ENCODE measurements at regions not wholly inside any gene's neighbourhood (a gene's known extent, or its start where the extent isn't known, plus 50 kb on each side); places are given as distances from the start of the nearest gene placed in this dataset.

DNA sequence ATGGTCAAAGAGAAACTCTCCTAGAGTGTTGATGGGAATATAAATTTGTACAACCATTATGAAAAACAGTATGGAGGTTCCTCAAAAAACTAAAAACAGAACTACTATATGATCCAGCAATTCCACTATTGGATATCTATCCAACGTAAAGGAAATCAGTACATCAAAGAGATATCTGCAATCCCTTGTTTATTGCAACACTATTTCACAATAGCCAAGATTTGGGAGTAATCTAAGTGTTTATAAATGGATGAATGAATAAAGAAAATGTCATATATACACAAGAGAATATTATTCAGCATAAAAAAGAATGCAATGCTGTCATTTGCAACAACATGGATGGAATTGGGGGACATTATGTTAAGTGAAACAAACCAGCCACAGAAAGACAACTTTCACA lies 1118.1 kb upstream of the PRKX start:
- DNase-seq: no peak

DNA sequence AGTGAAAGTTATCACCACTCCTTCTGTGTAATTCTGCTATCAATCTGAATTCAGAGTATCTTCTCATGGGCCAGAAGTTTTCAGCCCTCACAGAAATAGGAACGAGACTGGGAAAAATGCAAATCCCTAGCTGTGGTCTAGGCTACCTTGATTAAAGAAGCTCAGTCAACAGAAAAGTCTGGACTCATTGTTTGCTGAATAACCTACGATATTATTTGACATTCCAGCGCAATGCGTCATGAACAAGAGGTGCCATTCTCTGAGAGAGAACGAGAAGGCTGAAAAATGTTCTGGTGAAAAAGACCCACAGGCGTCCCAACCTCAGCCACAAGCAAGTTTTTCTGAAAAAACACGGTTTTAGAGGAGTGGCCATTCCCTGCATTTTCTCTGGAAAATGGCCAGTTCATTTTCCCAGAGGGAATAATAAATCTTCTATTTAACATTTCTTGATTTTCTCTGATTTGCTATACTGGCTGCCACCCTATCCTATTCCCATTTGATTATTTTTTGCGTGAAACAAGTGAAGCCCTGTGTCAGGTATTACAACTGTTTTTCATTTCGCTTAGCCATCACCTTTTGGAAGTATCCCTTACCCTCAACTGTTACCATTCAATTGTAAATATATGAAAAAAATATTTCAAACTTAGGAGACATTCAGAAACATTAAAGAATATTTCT lies 1117.6 kb upstream of the PRKX start:
- DNase-seq: no peak

GRCh38 chrX:4825550-4825949 lies 1112.1 kb upstream of the PRKX start:
- no peak for DNase-seq

- DNase-seq: no peak
Measured at GRCh38 chrX:4809571-4809970, 1096.1 kb upstream of the PRKX start.

- DNase-seq: no peak
Measured at GRCh38 chrX:4805502-4805901, 1092.1 kb upstream of the PRKX start.

GRCh38 chrX:4800756-4801155 lies 1087.3 kb upstream of the PRKX start:
- DNase-seq: no peak

DNA sequence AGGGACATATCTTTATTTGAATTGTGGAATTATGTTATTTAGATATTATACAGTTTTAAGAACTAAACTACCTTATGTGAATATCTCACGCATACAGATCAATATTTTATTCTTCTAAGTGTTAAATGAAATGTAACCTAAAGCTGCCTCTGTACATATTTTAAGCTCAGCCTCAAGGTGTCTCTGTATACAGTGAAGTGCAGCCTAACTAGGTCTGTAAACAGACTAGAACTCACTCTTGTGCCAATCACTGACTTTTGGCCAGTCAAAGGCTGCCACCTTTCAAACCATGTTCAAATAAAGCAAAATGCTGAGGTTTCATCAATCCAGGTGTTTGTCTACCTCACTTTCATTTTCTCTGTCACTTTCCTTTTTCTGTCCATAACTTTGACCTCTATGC lies 1074.5 kb upstream of the PRKX start:
- no peak for DNase-seq

DNA sequence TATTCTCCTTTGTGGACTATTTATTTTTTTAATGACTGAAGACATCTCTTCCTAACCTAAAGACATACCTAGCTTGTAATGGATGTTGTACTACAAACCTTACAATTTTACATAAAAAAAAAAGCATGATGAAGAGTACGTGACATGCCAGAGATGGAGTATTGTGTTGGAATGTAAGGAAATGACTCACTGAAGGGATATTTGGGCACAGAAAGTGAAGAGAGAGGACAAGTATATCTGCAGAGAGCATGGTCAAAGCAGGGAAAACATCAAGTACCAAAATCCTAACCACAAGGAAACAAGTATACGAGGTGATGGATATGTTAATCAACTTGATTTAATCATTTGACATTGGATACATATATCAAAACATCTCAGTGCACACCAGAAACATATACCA lies 1051.4 kb upstream of the PRKX start:
- no peak for DNase-seq

GRCh38 chrX:4762196-4762595 lies 1048.7 kb upstream of the PRKX start:
- DNase-seq: no peak

DNA sequence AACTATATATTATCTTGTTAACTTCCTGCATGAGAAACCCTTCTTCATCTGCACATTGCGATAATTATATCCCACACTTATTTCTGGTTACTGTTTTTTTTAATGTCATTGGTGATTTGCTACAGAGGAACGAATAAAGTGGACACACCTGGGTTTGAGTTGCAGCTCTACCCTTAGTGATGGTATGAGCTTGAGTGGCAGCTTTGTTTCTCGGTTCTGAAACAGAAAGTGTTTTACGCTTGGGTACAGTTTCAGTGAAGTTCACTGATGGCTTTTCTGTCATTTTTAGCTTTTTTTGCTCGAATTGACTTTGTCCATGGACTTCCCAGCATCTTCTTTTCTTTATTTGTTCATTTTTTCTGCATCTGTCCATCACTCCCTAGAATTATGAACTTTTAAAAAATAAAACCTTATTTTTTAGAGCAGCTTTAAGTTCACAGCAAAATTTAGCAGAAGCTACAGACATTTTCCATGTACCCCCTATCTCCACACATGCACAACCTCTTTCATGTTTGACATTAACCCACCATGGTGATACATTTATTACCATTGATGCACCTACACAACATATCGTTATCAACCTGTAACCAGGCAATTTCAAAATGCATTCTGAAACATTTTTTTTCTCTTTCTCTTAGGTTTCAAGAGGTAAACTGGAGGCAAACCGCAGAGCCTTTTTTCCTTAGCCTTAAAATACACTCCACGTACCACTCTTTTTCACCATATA lies 1041.6 kb upstream of the PRKX start:
- no peak for DNase-seq

DNA sequence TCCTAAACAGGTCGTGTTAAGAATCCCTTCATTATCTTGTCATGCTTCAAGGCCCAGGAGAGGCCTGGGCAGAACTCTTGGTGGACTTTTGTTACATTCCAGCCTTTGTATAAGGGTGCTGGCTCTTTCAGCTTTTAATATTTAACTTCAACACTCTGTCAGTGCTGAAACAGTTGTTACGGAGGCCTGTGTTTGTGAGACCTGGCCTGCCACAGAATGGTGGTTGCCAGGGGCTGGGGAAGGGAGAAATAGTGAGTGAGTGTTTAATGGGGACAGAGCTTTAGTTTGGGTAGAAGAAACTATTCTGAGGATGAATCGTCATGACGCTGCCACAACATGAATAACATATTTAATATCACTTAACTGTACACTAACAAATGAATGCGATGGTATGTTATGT lies 1027.6 kb upstream of the PRKX start:
- no peak for DNase-seq

DNA sequence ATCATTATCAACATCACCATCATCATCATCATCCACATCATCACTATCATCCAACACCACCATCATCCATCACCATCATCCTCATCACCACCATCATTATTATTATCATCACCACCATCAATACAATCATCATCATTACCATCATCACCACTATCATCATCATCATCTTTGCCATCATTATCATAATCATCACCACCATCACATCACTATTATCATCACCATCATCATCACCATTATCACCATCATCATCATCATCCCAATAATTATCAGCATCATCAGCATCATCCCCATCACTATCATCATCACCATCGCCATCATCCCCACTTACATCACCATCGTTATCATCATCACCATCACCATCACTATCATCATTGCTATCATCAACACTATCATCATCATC lies 1021.9 kb upstream of the PRKX start:
- DNase-seq: no peak

DNA sequence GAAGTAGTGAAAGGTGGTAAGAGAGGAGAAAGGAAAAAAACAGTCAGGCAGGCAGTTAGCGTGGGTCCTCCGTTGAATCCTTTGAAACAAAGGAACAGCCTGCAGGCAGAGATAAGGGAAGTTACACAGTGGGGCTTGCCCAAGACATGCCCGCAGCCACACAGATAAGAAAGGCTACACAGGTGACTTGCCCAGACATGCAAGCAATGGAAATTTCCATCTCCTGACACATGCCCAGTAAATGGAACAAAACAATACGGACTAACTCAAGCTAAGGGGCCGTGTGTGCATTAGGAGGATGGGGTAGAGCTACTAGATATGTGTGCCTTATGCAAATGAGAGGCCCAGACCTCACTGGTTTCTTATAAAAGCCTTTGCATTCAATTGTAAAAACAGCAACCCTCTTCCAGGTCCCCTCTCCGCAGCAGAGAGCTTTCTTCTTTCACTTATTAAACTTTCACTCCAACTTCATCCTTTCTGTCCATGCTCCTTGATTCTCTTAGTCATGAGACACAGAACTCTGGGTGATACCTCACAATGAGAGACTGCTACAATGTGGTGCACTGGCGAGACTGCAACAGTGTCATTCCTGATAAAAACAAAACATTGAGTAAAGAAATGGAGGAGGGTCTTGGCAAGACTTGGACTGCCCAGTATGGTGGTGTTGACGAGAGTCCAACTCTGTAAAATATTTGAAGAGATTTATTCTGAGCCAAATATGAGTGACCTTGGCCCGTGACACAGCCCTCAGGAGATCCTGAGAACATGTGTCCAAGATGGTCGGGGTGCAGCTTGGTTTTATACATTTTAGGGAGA lies 997.4 kb upstream of the PRKX start:
- no peak for DNase-seq

DNA sequence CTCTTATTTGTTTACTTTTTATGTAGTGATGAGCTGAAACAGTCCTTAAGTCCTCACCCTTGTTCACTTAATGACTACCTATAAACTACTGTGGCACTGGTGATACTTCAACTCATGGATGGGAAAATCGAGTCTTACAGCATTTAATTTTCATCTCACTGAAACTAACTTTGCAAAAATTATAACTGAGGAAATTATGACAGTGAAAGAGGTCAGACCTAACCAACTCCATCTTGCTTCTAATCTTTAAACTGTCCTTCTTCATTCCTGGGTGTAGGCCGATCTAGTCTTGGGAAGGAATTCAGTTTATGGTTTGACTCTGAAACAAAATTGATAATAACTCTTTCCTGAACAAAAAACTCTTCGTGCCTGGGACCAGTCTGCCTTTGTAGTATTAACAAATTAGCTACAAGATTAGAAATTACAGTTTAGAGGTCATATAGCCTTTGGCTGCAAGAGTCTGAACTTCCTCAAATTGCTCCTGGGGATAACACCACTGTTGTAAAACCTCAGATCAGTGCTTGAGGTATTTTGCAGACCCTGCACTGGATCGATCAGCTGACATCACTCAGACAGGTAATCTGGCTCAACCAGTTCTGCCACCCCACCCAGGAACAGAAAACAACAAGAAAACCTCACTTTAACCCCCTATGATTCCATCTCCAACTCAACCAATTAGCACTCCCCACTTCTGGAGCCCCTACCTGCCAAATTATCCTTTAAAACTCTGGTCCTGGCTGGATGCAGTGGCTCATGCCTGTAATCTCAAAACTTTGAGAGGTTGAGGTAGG lies 995.7 kb upstream of the PRKX start:
- DNase-seq: no peak

DNA sequence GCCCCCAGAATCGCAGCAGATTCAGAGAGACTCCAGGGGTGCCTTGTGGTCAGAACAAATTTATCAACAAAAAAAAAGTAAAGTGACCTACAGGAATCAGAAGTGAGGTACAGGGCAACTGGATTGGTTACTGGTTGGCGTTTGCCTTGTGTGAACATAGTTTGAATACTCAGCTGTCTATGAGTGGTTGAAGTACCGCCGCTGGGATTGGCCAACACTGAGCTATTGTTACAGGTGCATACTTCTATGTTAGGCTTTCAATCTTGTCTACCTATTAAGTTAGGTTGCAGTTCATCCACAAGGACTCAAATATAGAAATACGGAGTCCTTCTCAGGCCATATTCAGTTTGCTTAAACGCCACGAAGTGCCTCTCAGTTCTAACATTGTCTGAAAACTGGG lies 993.5 kb upstream of the PRKX start:
- DNase-seq: no peak

- DNase-seq: no peak
Measured at GRCh38 chrX:4690521-4690920, 977.1 kb upstream of the PRKX start.

- no peak for DNase-seq
Measured at GRCh38 chrX:4682636-4683035, 969.2 kb upstream of the PRKX start.

DNA sequence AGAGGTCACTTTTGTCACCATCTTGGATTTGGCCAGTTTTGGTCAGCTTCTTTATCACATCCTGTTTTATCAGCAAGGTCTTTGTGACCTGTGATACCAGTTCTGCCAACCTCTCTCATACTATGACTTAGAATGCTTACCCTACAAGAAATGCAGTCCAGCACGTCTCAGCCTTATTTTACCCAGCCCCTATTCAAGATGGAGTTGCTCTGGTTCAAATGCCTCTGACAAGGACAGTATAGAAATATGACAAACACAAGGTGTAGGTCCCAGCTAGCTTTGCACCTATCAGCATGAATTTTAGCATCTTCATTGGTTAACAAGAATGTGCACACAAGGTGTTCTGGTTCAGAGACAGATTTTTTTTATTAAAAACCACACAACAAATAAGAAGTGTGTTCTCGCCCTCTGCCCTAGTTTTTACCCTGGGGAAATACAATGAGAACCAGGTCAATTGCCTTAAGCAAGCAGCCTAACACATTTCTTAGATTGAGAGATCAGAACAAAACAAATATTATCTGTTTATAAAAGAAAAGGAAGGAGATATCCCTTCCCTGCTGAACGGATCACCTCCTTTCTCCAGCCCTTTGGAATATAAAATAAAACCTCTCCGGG lies 962.3 kb upstream of the PRKX start:
- no peak for DNase-seq

GRCh38 chrX:4674028-4674782 lies 960.8 kb upstream of the PRKX start:
- no peak for DNase-seq

DNA sequence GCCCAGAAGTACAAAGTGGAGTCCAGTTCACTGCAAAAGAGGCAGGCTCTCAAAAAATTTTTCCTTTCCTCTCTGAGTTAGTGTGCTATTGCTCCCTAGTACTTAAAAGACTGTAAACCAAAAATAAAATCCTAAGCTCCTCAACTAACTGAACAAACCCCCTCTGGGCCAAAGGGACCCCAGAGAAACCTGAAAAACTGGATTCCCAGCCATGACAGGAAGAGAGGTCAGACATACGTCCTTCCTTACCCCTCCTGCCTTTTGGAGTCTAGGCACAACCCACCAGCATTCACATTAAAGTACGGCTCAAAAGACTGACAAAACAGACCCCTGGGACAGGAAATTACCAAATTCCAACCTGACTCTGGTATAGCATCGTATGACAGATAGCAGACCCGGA lies 957.9 kb upstream of the PRKX start:
- no peak for DNase-seq

DNA sequence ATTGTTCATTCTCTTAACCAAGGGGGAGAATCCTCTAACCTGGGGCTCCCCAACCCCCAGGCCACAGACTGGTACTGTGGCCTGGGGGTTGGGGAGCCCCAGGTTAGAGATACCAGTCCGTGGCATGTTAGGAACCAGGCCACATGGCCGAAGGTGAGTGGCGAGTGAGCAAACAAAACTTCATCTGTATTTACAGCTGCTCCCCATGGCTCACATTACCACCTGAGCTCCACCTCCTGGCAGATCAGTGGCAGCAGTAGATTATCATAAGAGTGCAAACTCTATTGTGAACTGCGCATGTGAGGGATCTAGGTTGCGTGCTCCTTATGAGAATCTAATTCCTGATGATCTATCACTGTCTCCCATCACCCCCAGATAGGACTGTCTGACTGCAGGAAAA lies 957.2 kb upstream of the PRKX start:
- DNase-seq: no peak
